ENCODE measurements at regions not wholly inside any gene's neighbourhood (a gene's known extent, or its start where the extent isn't known, plus 50 kb on each side); places are given as distances from the start of the nearest gene placed in this dataset.

GRCh38 chr6:166008441-166009369, 158.9 kb downstream of the TBXT start:
- ATAC-seq (peak in 1 of 2 donors; percentile 3), DNase-seq (peak; percentile 38 to 58 (median 53))
- Histone ChIP-seq H3K4me3 (ENCODE audit: low read length) (peak overlapping the region; percentile 2), H3K4me1 (ENCODE audit: control insufficient read depth, insufficient read depth, low read length) (peaks cover 4% of the 10 kb centered on the region), H3K27me3 (ENCODE audit: control insufficient read depth, insufficient read depth) (peaks cover 2% of the 10 kb centered on the region), H3K9me3 (ENCODE audit: control insufficient read depth, low read length) (no peaks in the 10 kb centered on the region), H3K27ac (ENCODE audit: low read length) (no peak overlapping the region)
- 2% methylated on average over 68 of the region's 68 CpGs for whole genome bisulfite sequencing
- intact Hi-C loops (cut with DNase I), result no loop called here

GRCh38 chr6:166007349-166008263, 160.0 kb downstream of the TBXT start:
- WGBS, result 7% methylated on average over 18 of the region's 18 CpGs
- peaks cover 2% of the 10 kb centered on the region for H3K27me3 ChIP-seq (ENCODE audit: control insufficient read depth, insufficient read depth)
- intact Hi-C loops (cut with DNase I), result no loop called here
- no peak overlapping the region for H3K27ac ChIP-seq (ENCODE audit: low read length)
- H3K4me3 ChIP-seq (ENCODE audit: low read length), result no peak overlapping the region
- peaks cover 4% of the 10 kb centered on the region for H3K4me1 ChIP-seq (ENCODE audit: control insufficient read depth, insufficient read depth, low read length)
- ATAC-seq, result peak; percentile 37 to 40
- peak; percentile 80 to 91 (median 86) for DNase-seq
- no peaks in the 10 kb centered on the region for H3K9me3 ChIP-seq (ENCODE audit: control insufficient read depth, low read length)

GRCh38 chr6:166006900-166007301, 160.8 kb downstream of the TBXT start:
- 13% methylated on average over 6 of the region's 6 CpGs for WGBS
- ATAC-seq (peak in 1 of 2 donors; percentile 5), DNase-seq (no peak)
- Histone ChIP-seq H3K27ac (ENCODE audit: low read length) (no peak overlapping the region), H3K4me3 (ENCODE audit: low read length) (peak overlapping the region; percentile 72), H3K27me3 (ENCODE audit: control insufficient read depth, insufficient read depth) (peaks cover 2% of the 10 kb centered on the region), H3K4me1 (ENCODE audit: control insufficient read depth, insufficient read depth, low read length) (peaks cover 4% of the 10 kb centered on the region), H3K9me3 (ENCODE audit: control insufficient read depth, low read length) (no peaks in the 10 kb centered on the region)
- intact Hi-C loops (cut with DNase I), result no loop called here

- Histone ChIP-seq H3K9me3 (ENCODE audit: control insufficient read depth, low read length) (no peaks in the 10 kb centered on the region), H3K27me3 (ENCODE audit: control insufficient read depth, insufficient read depth) (peaks cover 2% of the 10 kb centered on the region), H3K27ac (ENCODE audit: low read length) (peak overlapping the region; percentile 43), H3K4me1 (ENCODE audit: control insufficient read depth, insufficient read depth, low read length) (peaks cover 4% of the 10 kb centered on the region), H3K4me3 (ENCODE audit: low read length) (peak overlapping the region; percentile 72)
- ATAC-seq (peak; percentile 85 to 88), DNase-seq (peak; percentile 79 to 86 (median 85))
- 1% methylated on average over 47 of the region's 47 CpGs for WGBS
- intact Hi-C loops (cut with DNase I), result no loop called here
Measured at GRCh38 chr6:166005944-166006899, 161.4 kb downstream of the TBXT start.

GRCh38 chr6:166005401-166005943, 162.2 kb downstream of the TBXT start:
- WGBS, result 4% methylated on average over 21 of the region's 21 CpGs
- Histone ChIP-seq H3K4me3 (ENCODE audit: low read length) (peak overlapping the region; percentile 72), H3K4me1 (ENCODE audit: control insufficient read depth, insufficient read depth, low read length) (peaks cover 4% of the 10 kb centered on the region), H3K27ac (ENCODE audit: low read length) (peak overlapping the region; percentile 43), H3K27me3 (ENCODE audit: control insufficient read depth, insufficient read depth) (no peaks in the 10 kb centered on the region), H3K9me3 (ENCODE audit: control insufficient read depth, low read length) (no peaks in the 10 kb centered on the region)
- ATAC-seq (peak; percentile 81 to 85), DNase-seq (peak; percentile 87 to 92 (median 89))
- intact Hi-C loops (cut with DNase I), result no loop called here

GRCh38 chr6:166004876-166005275, 162.8 kb downstream of the TBXT start:
- intact Hi-C loops (cut with DNase I), result no loop called here
- Histone ChIP-seq H3K9me3 (ENCODE audit: control insufficient read depth, low read length) (no peaks in the 10 kb centered on the region), H3K27ac (ENCODE audit: low read length) (no peak overlapping the region), H3K4me3 (ENCODE audit: low read length) (no peak overlapping the region), H3K4me1 (ENCODE audit: control insufficient read depth, insufficient read depth, low read length) (peaks cover 4% of the 10 kb centered on the region), H3K27me3 (ENCODE audit: control insufficient read depth, insufficient read depth) (no peaks in the 10 kb centered on the region)
- WGBS, result 58% methylated on average over 12 of the region's 12 CpGs
- ATAC-seq, result no peak
- no peak for DNase-seq

- H3K4me1 ChIP-seq (ENCODE audit: control insufficient read depth, insufficient read depth, low read length), result peaks cover 4% of the 10 kb centered on the region
- DNase-seq (no peak), ATAC-seq (no peak)
- H3K9me3 ChIP-seq (ENCODE audit: control insufficient read depth, low read length), result no peaks in the 10 kb centered on the region
- intact Hi-C loops (cut with DNase I), result no loop called here
- H3K27me3 ChIP-seq (ENCODE audit: control insufficient read depth, insufficient read depth), result no peaks in the 10 kb centered on the region
- H3K4me3 ChIP-seq (ENCODE audit: low read length), result no peak overlapping the region
- H3K27ac ChIP-seq (ENCODE audit: low read length), result no peak overlapping the region
- WGBS, result 74% methylated on average over 9 of the region's 9 CpGs
Measured at GRCh38 chr6:166004471-166004870, 163.2 kb downstream of the TBXT start.

GRCh38 chr6:166003569-166003968, 164.1 kb downstream of the TBXT start:
- no peaks in the 10 kb centered on the region for H3K27me3 ChIP-seq (ENCODE audit: control insufficient read depth, insufficient read depth)
- no peak overlapping the region for H3K4me3 ChIP-seq (ENCODE audit: low read length)
- no peak overlapping the region for H3K27ac ChIP-seq (ENCODE audit: low read length)
- no peaks in the 10 kb centered on the region for H3K9me3 ChIP-seq (ENCODE audit: control insufficient read depth, low read length)
- WGBS, result 42% methylated on average over 3 of the region's 3 CpGs
- H3K4me1 ChIP-seq (ENCODE audit: control insufficient read depth, insufficient read depth, low read length), result no peaks in the 10 kb centered on the region
- intact Hi-C loops (cut with DNase I), result no loop called here
- no peak for DNase-seq
- ATAC-seq, result no peak

- ATAC-seq (no peak), DNase-seq (no peak)
- no peak overlapping the region for H3K4me3 ChIP-seq (ENCODE audit: low read length)
- H3K9me3 ChIP-seq (ENCODE audit: control insufficient read depth, low read length), result no peaks in the 10 kb centered on the region
- intact Hi-C loops (cut with DNase I), result no loop called here
- H3K27ac ChIP-seq (ENCODE audit: low read length), result no peak overlapping the region
- no peaks in the 10 kb centered on the region for H3K27me3 ChIP-seq (ENCODE audit: control insufficient read depth, insufficient read depth)
- no peaks in the 10 kb centered on the region for H3K4me1 ChIP-seq (ENCODE audit: control insufficient read depth, insufficient read depth, low read length)
- 80% methylated on average over 9 of the region's 9 CpGs for WGBS
Measured at GRCh38 chr6:166001359-166001758, 166.3 kb downstream of the TBXT start.

- no peaks in the 10 kb centered on the region for H3K9me3 ChIP-seq (ENCODE audit: control insufficient read depth, low read length)
- no peak overlapping the region for H3K4me3 ChIP-seq (ENCODE audit: low read length)
- no peaks in the 10 kb centered on the region for H3K27me3 ChIP-seq (ENCODE audit: control insufficient read depth, insufficient read depth)
- no peak for DNase-seq
- H3K27ac ChIP-seq (ENCODE audit: low read length), result no peak overlapping the region
- WGBS, result 91% methylated on average over 8 of the region's 8 CpGs
- H3K4me1 ChIP-seq (ENCODE audit: control insufficient read depth, insufficient read depth, low read length), result no peaks in the 10 kb centered on the region
- intact Hi-C loops (cut with DNase I), result no loop called here
- ATAC-seq, result no peak
Measured at GRCh38 chr6:165999279-165999678, 168.4 kb downstream of the TBXT start.

Data from right cardiac atrium (tissue), 5 donors.